ENCODE measurements at regions not wholly inside any gene's neighbourhood (a gene's known extent, or its start where the extent isn't known, plus 50 kb on each side); places are given as distances from the start of the nearest gene placed in this dataset.

DNA sequence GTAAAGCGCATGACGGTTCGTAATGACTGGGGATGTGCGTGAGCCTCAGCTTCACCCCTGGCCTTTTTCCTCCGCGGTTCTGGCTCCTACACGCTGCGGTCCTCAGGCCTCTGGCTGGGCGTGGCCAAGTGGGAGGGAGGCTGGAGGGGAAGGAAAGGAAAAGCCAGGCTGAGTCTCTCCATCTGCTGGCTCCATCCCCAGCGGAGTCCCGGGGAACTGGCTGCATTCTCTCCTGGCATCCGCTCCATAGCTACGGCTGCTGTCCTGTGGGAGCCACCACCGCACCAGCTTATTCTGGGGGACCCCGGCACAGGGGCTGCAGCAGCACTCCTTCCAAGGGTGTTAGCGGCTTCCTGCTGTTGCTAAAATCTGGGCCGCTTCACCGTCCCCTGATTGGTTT is 68.2 kb upstream of the SLC24A4 start:
- peak; percentile 49 for ATAC-seq
- TF ChIP-seq ZNF8 (CRISPR knock-in tag; IDR thresholded peaks at IDR 0.05): no peak
- no peak for TF ChIP-seq BACH2 (CRISPR knock-in tag; IDR thresholded peaks at IDR 0.05; ENCODE audit: borderline replicate concordance)
- no peak for TF ChIP-seq ZFP30 (CRISPR knock-in tag; IDR thresholded peaks at IDR 0.05)
- TF ChIP-seq PPARA (CRISPR knock-in tag; IDR thresholded peaks at IDR 0.05; ENCODE audit: borderline replicate concordance): no peak
- no peak for TF ChIP-seq ESRRG (CRISPR knock-in tag; IDR thresholded peaks at IDR 0.05)
- no peak for TF ChIP-seq ZNF565 (CRISPR knock-in tag; conservative IDR thresholded peaks at IDR 0.05; ENCODE audit: low read depth)
- TF ChIP-seq, protein P1, sequence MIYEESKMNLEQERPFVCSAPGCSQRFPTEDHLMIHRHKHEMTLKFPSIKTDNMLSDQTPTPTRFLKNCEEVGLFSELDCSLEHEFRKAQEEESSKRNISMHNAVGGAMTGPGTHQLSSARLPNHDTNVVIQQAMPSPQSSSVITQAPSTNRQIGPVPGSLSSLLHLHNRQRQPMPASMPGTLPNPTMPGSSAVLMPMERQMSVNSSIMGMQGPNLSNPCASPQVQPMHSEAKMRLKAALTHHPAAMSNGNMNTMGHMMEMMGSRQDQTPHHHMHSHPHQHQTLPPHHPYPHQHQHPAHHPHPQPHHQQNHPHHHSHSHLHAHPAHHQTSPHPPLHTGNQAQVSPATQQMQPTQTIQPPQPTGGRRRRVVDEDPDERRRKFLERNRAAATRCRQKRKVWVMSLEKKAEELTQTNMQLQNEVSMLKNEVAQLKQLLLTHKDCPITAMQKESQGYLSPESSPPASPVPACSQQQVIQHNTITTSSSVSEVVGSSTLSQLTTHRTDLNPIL (CRISPR knock-in tag; IDR thresholded peaks at IDR 0.05; ENCODE audit: low read depth): no peak
- TF ChIP-seq, protein P2, sequence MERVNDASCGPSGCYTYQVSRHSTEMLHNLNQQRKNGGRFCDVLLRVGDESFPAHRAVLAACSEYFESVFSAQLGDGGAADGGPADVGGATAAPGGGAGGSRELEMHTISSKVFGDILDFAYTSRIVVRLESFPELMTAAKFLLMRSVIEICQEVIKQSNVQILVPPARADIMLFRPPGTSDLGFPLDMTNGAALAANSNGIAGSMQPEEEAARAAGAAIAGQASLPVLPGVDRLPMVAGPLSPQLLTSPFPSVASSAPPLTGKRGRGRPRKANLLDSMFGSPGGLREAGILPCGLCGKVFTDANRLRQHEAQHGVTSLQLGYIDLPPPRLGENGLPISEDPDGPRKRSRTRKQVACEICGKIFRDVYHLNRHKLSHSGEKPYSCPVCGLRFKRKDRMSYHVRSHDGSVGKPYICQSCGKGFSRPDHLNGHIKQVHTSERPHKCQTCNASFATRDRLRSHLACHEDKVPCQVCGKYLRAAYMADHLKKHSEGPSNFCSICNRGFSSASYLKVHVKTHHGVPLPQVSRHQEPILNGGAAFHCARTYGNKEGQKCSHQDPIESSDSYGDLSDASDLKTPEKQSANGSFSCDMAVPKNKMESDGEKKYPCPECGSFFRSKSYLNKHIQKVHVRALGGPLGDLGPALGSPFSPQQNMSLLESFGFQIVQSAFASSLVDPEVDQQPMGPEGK (CRISPR knock-in tag; IDR thresholded peaks at IDR 0.05; ENCODE audit: borderline replicate concordance): no peak
- no peak for TF ChIP-seq ARNTL (CRISPR knock-in tag; IDR thresholded peaks at IDR 0.05; ENCODE audit: borderline replicate concordance, low read depth)
- TF ChIP-seq GLIS3 (CRISPR knock-in tag; IDR thresholded peaks at IDR 0.05): no peak
- no peak for TF ChIP-seq ZC3H10 (CRISPR knock-in tag; IDR thresholded peaks at IDR 0.05)
- TF ChIP-seq OSR1 (CRISPR knock-in tag; IDR thresholded peaks at IDR 0.05): no peak
- TF ChIP-seq ZFP3 (CRISPR knock-in tag; IDR thresholded peaks at IDR 0.05): no peak
- no peak for TF ChIP-seq TCF4 (CRISPR knock-in tag; IDR thresholded peaks at IDR 0.05; ENCODE audit: borderline replicate concordance)
- TF ChIP-seq TOX (CRISPR knock-in tag; IDR thresholded peaks at IDR 0.05; ENCODE audit: borderline replicate concordance): no peak
- no peak for TF ChIP-seq RARB (CRISPR knock-in tag; IDR thresholded peaks at IDR 0.05)
- TF ChIP-seq, protein P3, sequence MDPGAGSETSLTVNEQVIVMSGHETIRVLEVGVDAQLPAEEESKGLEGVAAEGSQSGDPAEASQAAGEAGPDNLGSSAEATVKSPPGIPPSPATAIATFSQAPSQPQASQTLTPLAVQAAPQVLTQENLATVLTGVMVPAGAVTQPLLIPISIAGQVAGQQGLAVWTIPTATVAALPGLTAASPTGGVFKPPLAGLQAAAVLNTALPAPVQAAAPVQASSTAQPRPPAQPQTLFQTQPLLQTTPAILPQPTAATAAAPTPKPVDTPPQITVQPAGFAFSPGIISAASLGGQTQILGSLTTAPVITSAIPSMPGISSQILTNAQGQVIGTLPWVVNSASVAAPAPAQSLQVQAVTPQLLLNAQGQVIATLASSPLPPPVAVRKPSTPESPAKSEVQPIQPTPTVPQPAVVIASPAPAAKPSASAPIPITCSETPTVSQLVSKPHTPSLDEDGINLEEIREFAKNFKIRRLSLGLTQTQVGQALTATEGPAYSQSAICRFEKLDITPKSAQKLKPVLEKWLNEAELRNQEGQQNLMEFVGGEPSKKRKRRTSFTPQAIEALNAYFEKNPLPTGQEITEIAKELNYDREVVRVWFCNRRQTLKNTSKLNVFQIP (CRISPR knock-in tag; IDR thresholded peaks at IDR 0.05; ENCODE audit: borderline replicate concordance, low read depth): no peak

DNA sequence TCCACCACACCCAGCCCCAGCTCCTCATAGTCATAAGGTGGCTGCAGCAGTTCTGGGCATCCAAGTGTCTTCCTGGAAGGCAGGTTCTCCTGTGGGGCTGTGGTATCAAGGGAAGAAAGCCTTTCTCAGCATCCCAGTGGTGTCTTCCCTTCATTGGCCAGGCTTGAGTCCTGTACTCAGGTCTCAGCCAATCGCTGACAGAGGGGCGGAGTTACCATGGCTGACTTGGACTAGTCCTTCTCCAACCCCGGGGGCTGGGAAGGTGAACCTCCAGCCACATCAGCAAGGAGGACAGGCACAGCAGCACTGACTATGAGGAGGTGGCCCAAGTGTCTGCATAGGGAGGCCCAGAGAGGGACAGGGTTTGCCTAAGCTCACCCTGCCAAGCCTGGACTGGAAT is 64.0 kb upstream of the SLC24A4 start:
- no peak for TF ChIP-seq RARB (CRISPR knock-in tag; IDR thresholded peaks at IDR 0.05)
- no peak for TF ChIP-seq ZFP30 (CRISPR knock-in tag; IDR thresholded peaks at IDR 0.05)
- TF ChIP-seq CSDC2 (CRISPR knock-in tag; IDR thresholded peaks at IDR 0.05): no peak
- TF ChIP-seq ARNTL (CRISPR knock-in tag; IDR thresholded peaks at IDR 0.05; ENCODE audit: borderline replicate concordance, low read depth): no peak
- no peak for TF ChIP-seq ZFP3 (CRISPR knock-in tag; IDR thresholded peaks at IDR 0.05)
- TF ChIP-seq OSR1 (CRISPR knock-in tag; IDR thresholded peaks at IDR 0.05): no peak
- no peak for TF ChIP-seq TCF4 (CRISPR knock-in tag; IDR thresholded peaks at IDR 0.05; ENCODE audit: borderline replicate concordance)
- no peak for TF ChIP-seq ISL1 (CRISPR knock-in tag; IDR thresholded peaks at IDR 0.05)
- no peak for ATAC-seq

DNA sequence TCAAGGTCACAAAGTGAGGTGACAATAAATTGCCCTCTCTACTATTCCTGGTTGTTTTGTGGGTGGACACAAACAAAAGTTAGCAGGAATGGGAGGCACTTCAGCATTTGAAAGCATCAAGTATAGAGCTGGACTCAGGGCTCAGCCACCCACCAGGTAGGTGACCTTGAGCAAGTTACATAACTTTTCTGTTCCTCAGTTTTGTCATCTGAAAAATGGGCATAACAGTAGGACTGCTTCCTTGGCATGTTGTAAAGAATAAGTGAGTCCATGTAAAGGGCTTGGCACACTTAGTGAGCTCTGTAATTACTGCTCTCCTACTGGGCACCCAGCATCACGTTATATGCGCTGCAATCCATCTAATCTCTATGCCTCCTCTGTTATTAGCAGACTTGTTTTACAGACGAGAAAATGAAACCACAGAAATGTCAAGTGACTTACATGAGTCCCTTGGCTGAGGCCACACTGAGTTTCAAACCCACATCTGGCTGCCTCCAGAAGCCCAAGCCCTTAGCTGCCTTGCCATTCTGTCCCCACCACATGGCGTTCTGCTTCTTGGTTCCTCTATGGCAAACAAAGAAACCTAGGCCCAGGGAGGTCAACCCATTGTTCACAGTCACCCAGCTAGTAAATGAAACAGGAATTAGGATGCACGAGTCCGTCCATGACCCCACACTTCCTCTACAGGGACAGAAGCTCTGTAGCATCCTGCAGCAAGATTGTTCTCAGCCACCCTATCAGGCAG is 63.2 kb upstream of the SLC24A4 start:
- no peak for ATAC-seq
- TF ChIP-seq ZNF8 (CRISPR knock-in tag; IDR thresholded peaks at IDR 0.05) (no peak), CSDC2 (CRISPR knock-in tag; IDR thresholded peaks at IDR 0.05) (no peak), RARB (CRISPR knock-in tag; IDR thresholded peaks at IDR 0.05) (no peak), PPARA (CRISPR knock-in tag; IDR thresholded peaks at IDR 0.05; ENCODE audit: borderline replicate concordance) (no peak), ZFP30 (CRISPR knock-in tag; IDR thresholded peaks at IDR 0.05) (no peak), BACH2 (CRISPR knock-in tag; IDR thresholded peaks at IDR 0.05; ENCODE audit: borderline replicate concordance) (no peak), ZNF565 (CRISPR knock-in tag; conservative IDR thresholded peaks at IDR 0.05; ENCODE audit: low read depth) (no peak), ZC3H10 (CRISPR knock-in tag; IDR thresholded peaks at IDR 0.05) (no peak), OSR1 (CRISPR knock-in tag; IDR thresholded peaks at IDR 0.05) (no peak), ISL1 (CRISPR knock-in tag; IDR thresholded peaks at IDR 0.05) (no peak)
- TF ChIP-seq, protein P1 (CRISPR knock-in tag; IDR thresholded peaks at IDR 0.05; ENCODE audit: low read depth): no peak
- TF ChIP-seq, protein P3 (CRISPR knock-in tag; IDR thresholded peaks at IDR 0.05; ENCODE audit: borderline replicate concordance, low read depth): no peak
- TF ChIP-seq, protein P4, sequence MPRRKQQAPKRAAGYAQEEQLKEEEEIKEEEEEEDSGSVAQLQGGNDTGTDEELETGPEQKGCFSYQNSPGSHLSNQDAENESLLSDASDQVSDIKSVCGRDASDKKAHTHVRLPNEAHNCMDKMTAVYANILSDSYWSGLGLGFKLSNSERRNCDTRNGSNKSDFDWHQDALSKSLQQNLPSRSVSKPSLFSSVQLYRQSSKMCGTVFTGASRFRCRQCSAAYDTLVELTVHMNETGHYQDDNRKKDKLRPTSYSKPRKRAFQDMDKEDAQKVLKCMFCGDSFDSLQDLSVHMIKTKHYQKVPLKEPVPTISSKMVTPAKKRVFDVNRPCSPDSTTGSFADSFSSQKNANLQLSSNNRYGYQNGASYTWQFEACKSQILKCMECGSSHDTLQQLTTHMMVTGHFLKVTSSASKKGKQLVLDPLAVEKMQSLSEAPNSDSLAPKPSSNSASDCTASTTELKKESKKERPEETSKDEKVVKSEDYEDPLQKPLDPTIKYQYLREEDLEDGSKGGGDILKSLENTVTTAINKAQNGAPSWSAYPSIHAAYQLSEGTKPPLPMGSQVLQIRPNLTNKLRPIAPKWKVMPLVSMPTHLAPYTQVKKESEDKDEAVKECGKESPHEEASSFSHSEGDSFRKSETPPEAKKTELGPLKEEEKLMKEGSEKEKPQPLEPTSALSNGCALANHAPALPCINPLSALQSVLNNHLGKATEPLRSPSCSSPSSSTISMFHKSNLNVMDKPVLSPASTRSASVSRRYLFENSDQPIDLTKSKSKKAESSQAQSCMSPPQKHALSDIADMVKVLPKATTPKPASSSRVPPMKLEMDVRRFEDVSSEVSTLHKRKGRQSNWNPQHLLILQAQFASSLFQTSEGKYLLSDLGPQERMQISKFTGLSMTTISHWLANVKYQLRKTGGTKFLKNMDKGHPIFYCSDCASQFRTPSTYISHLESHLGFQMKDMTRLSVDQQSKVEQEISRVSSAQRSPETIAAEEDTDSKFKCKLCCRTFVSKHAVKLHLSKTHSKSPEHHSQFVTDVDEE (CRISPR knock-in tag; IDR thresholded peaks at IDR 0.05): no peak
- TF ChIP-seq, protein P2 (CRISPR knock-in tag; IDR thresholded peaks at IDR 0.05; ENCODE audit: borderline replicate concordance): no peak
